GM12801 (cell line): ENCODE measurements at regions not wholly inside any gene's neighbourhood (a gene's known extent, or its start where the extent isn't known, plus 50 kb on each side); places are given as distances from the start of the nearest gene placed in this dataset.

ENCODE experiments used
- CTCF ChIP-seq: IDR thresholded peaks from one replicate; pipeline ENCODE4 v1.5.1; 2011; ENCODE audit warnings: control low read depth; ENCODE audit not compliant: insufficient read length; ENCODE audit errors: extremely low read depth

GRCh38 chr1:98211271-98211845 lies 290.5 kb upstream of the DPYD start:
- no peak for TF ChIP-seq CTCF

GRCh38 chr1:98210563-98210962 lies 289.7 kb upstream of the DPYD start:
- TF ChIP-seq CTCF, result no peak

DNA sequence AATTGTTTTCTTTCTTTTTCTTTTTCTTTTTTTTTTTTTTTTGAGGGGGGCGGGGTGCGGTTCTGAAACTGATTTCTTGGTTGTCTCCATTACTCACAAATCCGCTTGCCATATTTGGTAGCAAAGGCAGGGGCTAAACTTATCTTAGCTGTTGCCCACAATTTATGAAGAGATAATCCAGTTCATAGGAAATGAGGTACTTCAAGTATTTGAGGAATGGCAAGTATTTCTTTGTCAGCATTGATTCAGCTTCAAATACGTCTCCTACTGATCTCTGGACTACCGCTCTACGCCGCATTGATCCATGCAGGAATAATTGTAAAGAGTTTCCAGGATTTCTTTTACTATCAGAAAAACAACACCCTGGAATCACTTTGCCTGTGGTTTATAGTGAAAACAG lies 289.2 kb upstream of the DPYD start:
- no peak for TF ChIP-seq CTCF

- no peak for TF ChIP-seq CTCF
These were observed 284.6 kb upstream of the DPYD start for GRCh38 chr1:98205291-98206017.

DNA sequence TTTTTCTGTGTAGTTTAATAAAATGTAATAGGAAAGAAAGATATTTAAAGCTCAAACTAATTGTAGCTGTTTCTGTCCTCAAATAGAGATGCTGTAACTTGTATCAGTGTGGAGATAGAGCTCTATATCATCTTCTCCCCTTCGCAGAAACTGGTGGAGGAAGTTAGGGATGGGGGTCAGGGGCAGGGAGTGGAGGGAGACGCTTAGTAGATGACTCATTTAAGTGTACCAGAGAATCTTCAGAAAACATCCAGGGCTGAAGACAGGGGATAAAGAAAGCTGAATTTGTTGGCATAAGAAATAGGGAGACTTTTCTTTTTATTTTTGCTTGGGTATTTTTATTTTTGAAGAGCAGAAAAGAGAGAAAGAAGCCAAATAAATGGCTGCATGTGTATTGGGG lies 282.6 kb upstream of the DPYD start:
- no peak for TF ChIP-seq CTCF

- TF ChIP-seq CTCF, result no peak
These were observed 280.8 kb upstream of the DPYD start for GRCh38 chr1:98201666-98202081.

DNA sequence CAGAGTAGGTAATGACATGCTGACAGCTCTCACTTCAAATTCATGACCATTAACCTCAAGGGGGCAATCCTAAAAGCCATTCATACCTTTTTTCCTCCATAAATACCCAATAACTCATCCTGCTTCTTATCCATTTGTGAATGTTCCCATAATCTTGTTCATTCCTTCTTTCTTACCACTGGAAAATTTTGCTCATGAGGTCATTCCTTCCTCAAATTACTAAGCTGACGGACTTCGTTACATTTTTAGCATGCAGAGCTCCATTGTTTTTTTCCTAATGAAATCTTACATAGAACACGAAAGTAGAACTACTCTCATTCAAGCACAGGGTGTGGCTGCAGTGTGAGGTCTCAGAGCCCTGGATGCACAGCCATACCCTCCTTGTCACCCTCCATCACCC lies 276.5 kb upstream of the DPYD start:
- TF ChIP-seq CTCF, result no peak
